A673 (cell line): ENCODE measurements at regions not wholly inside any gene's neighbourhood (a gene's known extent, or its start where the extent isn't known, plus 50 kb on each side); places are given as distances from the start of the nearest gene placed in this dataset.

ENCODE experiments used
- EZH2 ChIP-seq: fragments of 200-600 bp; sonication (generic); IDR thresholded peaks from 2 replicates; pipeline ENCODE4 v1.6.1; 2017; ENCODE audit warnings: borderline replicate concordance, low read depth, mild to moderate bottlenecking, mixed read lengths, antibody characterized with exemption, low read length; ENCODE audit not compliant: poor library complexity, severe bottlenecking
- TF ChIP-seq, protein P1 (sequence below): fragments of 300-800, 200-600 bp; sonication (generic); conservative IDR thresholded peaks from 2 replicates; pipeline ENCODE4 v1.5.1; 2017; ENCODE audit warnings: low read depth, mild to moderate bottlenecking, antibody characterized with exemption, low read length, moderate library complexity, mixed read lengths

DNA sequence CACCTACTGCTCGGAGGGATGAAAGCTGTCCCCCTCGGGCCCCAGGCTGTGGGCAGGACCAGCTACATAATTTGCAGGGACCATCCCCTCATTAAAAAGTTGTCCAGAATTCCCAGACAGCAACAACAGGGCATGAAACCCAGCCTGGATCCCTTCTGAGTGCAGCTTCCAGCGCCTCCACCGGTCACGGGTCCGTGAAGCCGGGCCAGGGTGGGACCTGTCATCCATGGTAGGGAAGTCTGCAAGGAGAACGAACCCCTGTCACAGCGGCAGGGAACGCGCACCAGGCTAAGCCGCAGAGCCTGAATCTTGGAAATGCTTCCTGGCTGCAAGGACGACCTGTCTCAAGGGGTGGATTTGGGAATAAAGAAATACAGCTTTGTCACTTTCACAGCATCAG lies 214.2 kb downstream of the RBFOX3 start:
- no peak for TF ChIP-seq EZH2
- TF ChIP-seq, protein P1, sequence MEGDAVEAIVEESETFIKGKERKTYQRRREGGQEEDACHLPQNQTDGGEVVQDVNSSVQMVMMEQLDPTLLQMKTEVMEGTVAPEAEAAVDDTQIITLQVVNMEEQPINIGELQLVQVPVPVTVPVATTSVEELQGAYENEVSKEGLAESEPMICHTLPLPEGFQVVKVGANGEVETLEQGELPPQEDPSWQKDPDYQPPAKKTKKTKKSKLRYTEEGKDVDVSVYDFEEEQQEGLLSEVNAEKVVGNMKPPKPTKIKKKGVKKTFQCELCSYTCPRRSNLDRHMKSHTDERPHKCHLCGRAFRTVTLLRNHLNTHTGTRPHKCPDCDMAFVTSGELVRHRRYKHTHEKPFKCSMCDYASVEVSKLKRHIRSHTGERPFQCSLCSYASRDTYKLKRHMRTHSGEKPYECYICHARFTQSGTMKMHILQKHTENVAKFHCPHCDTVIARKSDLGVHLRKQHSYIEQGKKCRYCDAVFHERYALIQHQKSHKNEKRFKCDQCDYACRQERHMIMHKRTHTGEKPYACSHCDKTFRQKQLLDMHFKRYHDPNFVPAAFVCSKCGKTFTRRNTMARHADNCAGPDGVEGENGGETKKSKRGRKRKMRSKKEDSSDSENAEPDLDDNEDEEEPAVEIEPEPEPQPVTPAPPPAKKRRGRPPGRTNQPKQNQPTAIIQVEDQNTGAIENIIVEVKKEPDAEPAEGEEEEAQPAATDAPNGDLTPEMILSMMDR = no peak
